ENCODE measurements at regions not wholly inside any gene's neighbourhood (a gene's known extent, or its start where the extent isn't known, plus 50 kb on each side); places are given as distances from the start of the nearest gene placed in this dataset.
"Not testable (repeated sequence)": the region's sequence is repeated elsewhere in the genome, so short reads cannot be mapped to it uniquely, and the experiment has no call there.

GRCh38 chr21:32886339-32886738 is 114.8 kb upstream of the PAXBP1 start:
- peak; percentile 47 for DNase-seq

GRCh38 chr21:32887026-32887425 is 115.5 kb upstream of the PAXBP1 start:
- no peak for DNase-seq

- DNase-seq: no peak
Observed at GRCh38 chr21:32888971-32889370, 117.4 kb upstream of the PAXBP1 start.

- DNase-seq: no peak
Observed at GRCh38 chr21:32889596-32889995, 118.0 kb upstream of the PAXBP1 start.

GRCh38 chr21:32894321-32894720 is 122.8 kb upstream of the PAXBP1 start:
- DNase-seq: no peak

GRCh38 chr21:32900814-32901213 is 124.9 kb upstream of the OLIG2 start:
- DNase-seq: no peak

- no peak for DNase-seq
Observed at GRCh38 chr21:32907521-32907920, 118.2 kb upstream of the OLIG2 start.

GRCh38 chr21:32908534-32908933 is 117.2 kb upstream of the OLIG2 start:
- no peak for DNase-seq

GRCh38 chr21:32909393-32909792 is 116.3 kb upstream of the OLIG2 start:
- DNase-seq: no peak

GRCh38 chr21:32914424-32915039 is 111.2 kb upstream of the OLIG2 start:
- no peak for DNase-seq

- no peak for DNase-seq
Observed at GRCh38 chr21:32915099-32915498, 110.6 kb upstream of the OLIG2 start.

GRCh38 chr21:32916088-32916487 is 109.6 kb upstream of the OLIG2 start:
- DNase-seq: no peak

GRCh38 chr21:32916522-32917099 is 109.1 kb upstream of the OLIG2 start:
- DNase-seq: peak; percentile 26

GRCh38 chr21:32917362-32918135 is 108.2 kb upstream of the OLIG2 start:
- no peak for DNase-seq

GRCh38 chr21:32918478-32919120 is 107.1 kb upstream of the OLIG2 start:
- DNase-seq: no peak

- DNase-seq: no peak
Observed at GRCh38 chr21:32920474-32920873, 105.3 kb upstream of the OLIG2 start.

- DNase-seq: peak; percentile 43
Observed at GRCh38 chr21:32921632-32922230, 104.0 kb upstream of the OLIG2 start.

GRCh38 chr21:32925098-32925497 is 100.6 kb upstream of the OLIG2 start:
- no peak for DNase-seq

GRCh38 chr21:32929633-32930038 is 96.1 kb upstream of the OLIG2 start:
- no peak for DNase-seq

GRCh38 chr21:32930673-32931072 is 95.1 kb upstream of the OLIG2 start:
- no peak for DNase-seq

- DNase-seq: not testable (repeated sequence)
Observed at GRCh38 chr21:32934068-32934467, 91.7 kb upstream of the OLIG2 start.

GRCh38 chr21:32934829-32935228 is 90.9 kb upstream of the OLIG2 start:
- DNase-seq: no peak

Data from RPMI8226 (cell line).